ENCODE measurements at regions not wholly inside any gene's neighbourhood (a gene's known extent, or its start where the extent isn't known, plus 50 kb on each side); places are given as distances from the start of the nearest gene placed in this dataset.

GRCh38 chr5:135185481-135186065 is 151.5 kb upstream of the PITX1 start:
- TF ChIP-seq CTCF (IDR thresholded peaks at IDR 0.05; ENCODE audit: low read length) (no peak), EZH2 (optimal IDR thresholded peaks at IDR 0.05; ENCODE audit: low read depth, low read length) (no peak), EZH2phosphoT487 (IDR thresholded peaks at IDR 0.05; ENCODE audit: low read length) (no peak)
